ENCODE measurements at regions not wholly inside any gene's neighbourhood (a gene's known extent, or its start where the extent isn't known, plus 50 kb on each side); places are given as distances from the start of the nearest gene placed in this dataset.

- TF ChIP-seq CTCF (IDR thresholded peaks at IDR 0.05) (no peak), EP300 (IDR thresholded peaks at IDR 0.05) (no peak)
These were observed 273.3 kb upstream of the CADM2 start for GRCh38 chr3:84685467-84685866.
